ENCODE measurements at regions not wholly inside any gene's neighbourhood (a gene's known extent, or its start where the extent isn't known, plus 50 kb on each side); places are given as distances from the start of the nearest gene placed in this dataset.

DNA sequence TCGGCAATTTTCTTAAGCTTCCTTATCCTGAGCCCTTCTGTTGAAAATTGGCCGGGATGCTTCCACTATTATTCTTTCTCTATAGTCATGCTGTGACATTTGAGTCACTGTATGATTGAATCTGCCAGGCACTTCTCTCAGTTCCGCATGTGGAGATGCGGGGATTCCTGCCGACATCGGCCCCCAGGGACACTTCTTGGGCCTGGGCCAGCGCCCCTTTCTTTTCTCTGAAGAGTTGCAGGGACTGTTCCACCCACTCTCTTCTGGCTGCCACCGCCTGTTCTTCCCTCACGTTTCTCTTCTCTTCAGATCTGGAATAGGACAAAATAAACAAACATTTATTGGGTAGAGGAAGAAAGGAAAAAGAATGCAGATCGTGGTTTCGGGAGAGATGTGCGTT lies 310.1 kb downstream of the ETNK1 start:
- Histone ChIP-seq H3K27ac (no peak overlapping the region), H3K4me1 (no peaks in the 10 kb centered on the region), H3K36me3 (no peaks in the 10 kb centered on the region), H3K27me3 (no peaks in the 10 kb centered on the region), H3K4me3 (no peak overlapping the region), H3K9me3 (no peaks in the 10 kb centered on the region)
- in situ Hi-C loops (cut with MboI; ENCODE audit: low sequenced_read_pairs in 4 of 4), result no loop called here
- intact Hi-C loops (cut with DNase I; ENCODE audit: low total_unique reads), result no loop called here
- TF ChIP-seq, protein P1, sequence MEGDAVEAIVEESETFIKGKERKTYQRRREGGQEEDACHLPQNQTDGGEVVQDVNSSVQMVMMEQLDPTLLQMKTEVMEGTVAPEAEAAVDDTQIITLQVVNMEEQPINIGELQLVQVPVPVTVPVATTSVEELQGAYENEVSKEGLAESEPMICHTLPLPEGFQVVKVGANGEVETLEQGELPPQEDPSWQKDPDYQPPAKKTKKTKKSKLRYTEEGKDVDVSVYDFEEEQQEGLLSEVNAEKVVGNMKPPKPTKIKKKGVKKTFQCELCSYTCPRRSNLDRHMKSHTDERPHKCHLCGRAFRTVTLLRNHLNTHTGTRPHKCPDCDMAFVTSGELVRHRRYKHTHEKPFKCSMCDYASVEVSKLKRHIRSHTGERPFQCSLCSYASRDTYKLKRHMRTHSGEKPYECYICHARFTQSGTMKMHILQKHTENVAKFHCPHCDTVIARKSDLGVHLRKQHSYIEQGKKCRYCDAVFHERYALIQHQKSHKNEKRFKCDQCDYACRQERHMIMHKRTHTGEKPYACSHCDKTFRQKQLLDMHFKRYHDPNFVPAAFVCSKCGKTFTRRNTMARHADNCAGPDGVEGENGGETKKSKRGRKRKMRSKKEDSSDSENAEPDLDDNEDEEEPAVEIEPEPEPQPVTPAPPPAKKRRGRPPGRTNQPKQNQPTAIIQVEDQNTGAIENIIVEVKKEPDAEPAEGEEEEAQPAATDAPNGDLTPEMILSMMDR (IDR thresholded peaks at IDR 0.05 in 4 of 5, conservative IDR thresholded peaks at IDR 0.05 in 1 of 5), result no peak
- no peak for TF ChIP-seq POLR2A (IDR thresholded peaks at IDR 0.05)
- DNase-seq (no peak), ATAC-seq (no peak)

DNA sequence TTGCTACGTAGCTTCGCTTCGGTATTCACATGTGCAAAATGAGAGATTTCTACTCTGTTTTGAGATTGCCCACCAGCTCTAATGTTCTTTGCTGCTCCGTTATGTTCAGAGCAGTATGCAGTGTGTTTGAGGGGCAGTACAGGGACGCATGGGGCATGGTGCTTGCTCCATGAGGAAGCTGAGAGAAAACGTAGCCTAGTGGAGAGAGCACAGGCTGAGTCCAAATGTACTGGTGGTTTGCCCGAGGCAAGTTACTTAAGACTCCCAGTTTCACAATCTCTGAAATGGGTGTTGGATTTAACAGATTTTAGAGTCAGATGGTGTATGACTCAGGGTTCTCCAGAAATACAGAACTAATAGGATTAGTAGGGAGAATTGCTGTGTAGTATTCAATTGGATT lies 310.5 kb downstream of the ETNK1 start:
- in situ Hi-C loops (cut with MboI; ENCODE audit: low sequenced_read_pairs in 4 of 4), result no loop called here
- Histone ChIP-seq H3K4me3 (no peak overlapping the region), H3K4me1 (no peaks in the 10 kb centered on the region), H3K27ac (no peak overlapping the region), H3K27me3 (no peaks in the 10 kb centered on the region), H3K36me3 (no peaks in the 10 kb centered on the region), H3K9me3 (no peaks in the 10 kb centered on the region)
- no peak for DNase-seq
- ATAC-seq, result no peak
- TF ChIP-seq, protein P1 (IDR thresholded peaks at IDR 0.05 in 4 of 5, conservative IDR thresholded peaks at IDR 0.05 in 1 of 5), result no peak
- no peak for TF ChIP-seq POLR2A (IDR thresholded peaks at IDR 0.05)
- intact Hi-C loops (cut with DNase I; ENCODE audit: low total_unique reads), result no loop called here

DNA sequence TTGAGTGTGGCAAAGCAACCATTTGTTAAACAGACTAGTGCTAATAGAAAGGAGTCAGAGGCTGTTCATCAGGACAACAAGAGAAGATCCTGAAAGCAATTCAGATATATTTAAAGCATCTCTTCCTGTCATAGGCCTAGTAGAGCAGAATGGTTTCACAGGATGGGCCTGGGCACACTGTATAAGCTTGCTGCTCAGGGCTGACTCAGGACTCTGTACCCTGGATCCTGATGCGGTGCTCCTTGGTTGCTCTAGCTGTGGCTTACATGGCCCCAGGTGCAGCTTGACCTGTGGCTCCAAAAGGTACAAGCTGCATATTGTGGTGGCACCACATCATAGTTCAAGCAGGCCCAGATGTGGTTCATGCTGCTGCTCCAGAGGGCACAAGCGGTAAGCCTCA lies 313.4 kb downstream of the ETNK1 start:
- Histone ChIP-seq H3K4me1 (no peaks in the 10 kb centered on the region), H3K27ac (no peak overlapping the region), H3K9me3 (no peaks in the 10 kb centered on the region), H3K27me3 (no peaks in the 10 kb centered on the region), H3K36me3 (no peaks in the 10 kb centered on the region), H3K4me3 (no peak overlapping the region)
- in situ Hi-C loops (cut with MboI; ENCODE audit: low sequenced_read_pairs in 4 of 4), result no loop called here
- no peak for DNase-seq
- no peak for ATAC-seq
- no peak for TF ChIP-seq POLR2A (IDR thresholded peaks at IDR 0.05)
- TF ChIP-seq, protein P1 (IDR thresholded peaks at IDR 0.05 in 4 of 5, conservative IDR thresholded peaks at IDR 0.05 in 1 of 5), result no peak
- intact Hi-C loops (cut with DNase I; ENCODE audit: low total_unique reads), result no loop called here

DNA sequence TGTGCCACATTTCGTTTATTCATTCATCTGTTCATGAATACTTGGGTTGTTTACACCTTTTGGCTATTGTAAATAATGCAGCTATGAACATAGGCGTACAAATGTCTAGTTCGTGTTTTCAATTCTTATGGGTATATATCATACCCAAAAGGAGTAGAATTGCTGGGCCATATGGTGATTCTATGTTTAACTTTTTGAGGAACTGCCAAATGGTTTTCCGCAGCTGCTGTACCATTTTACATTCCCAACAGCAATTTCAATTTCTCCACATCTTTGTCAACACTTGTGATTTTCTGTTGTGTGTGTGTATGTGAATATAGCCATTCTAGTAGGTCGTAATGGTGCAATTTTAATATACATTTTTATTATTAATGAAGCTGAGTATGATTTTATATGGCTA lies 326.2 kb downstream of the ETNK1 start:
- TF ChIP-seq POLR2A (IDR thresholded peaks at IDR 0.05), result no peak
- TF ChIP-seq, protein P1 (IDR thresholded peaks at IDR 0.05 in 4 of 5, conservative IDR thresholded peaks at IDR 0.05 in 1 of 5), result no peak
- no peaks in the 10 kb centered on the region for H3K9me3 ChIP-seq
- ATAC-seq (no peak), DNase-seq (no peak)
- H3K4me3 ChIP-seq, result no peak overlapping the region
- intact Hi-C loops (cut with DNase I; ENCODE audit: low total_unique reads), result no loop called here
- no peaks in the 10 kb centered on the region for H3K36me3 ChIP-seq
- no peaks in the 10 kb centered on the region for H3K4me1 ChIP-seq
- no peak overlapping the region for H3K27ac ChIP-seq
- H3K27me3 ChIP-seq, result no peaks in the 10 kb centered on the region
- in situ Hi-C loops (cut with MboI; ENCODE audit: low sequenced_read_pairs in 4 of 4), result no loop called here

DNA sequence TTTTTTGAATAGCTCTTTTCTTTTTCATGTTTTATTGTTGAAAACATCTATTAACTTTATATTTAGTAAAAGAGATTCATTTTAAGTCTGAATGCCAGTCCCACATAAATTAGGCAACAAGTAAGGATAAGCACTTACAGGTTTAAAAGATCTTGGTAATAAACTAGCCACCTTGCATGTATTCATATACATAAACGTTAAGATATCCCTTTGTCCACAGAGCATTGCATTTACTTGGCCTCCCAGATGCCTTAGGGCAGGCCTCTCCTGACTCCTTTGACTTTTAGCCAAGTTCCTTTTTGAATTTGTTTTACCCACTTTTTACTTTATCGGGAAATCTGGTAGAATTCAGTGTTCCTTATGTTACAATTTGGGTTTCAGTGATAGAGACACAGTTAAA lies 331.7 kb downstream of the ETNK1 start:
- intact Hi-C loops (cut with DNase I; ENCODE audit: low total_unique reads), result no loop called here
- in situ Hi-C loops (cut with MboI; ENCODE audit: low sequenced_read_pairs in 4 of 4), result no loop called here
- Histone ChIP-seq H3K27ac (no peak overlapping the region), H3K9me3 (no peaks in the 10 kb centered on the region), H3K27me3 (no peaks in the 10 kb centered on the region), H3K4me1 (no peaks in the 10 kb centered on the region), H3K36me3 (no peaks in the 10 kb centered on the region), H3K4me3 (no peak overlapping the region)
- no peak for DNase-seq
- TF ChIP-seq POLR2A (IDR thresholded peaks at IDR 0.05), result no peak
- TF ChIP-seq, protein P1 (IDR thresholded peaks at IDR 0.05 in 4 of 5, conservative IDR thresholded peaks at IDR 0.05 in 1 of 5), result no peak
- ATAC-seq, result no peak

All from gastrocnemius medialis (tissue), 4 donors.